ENCODE measurements at regions not wholly inside any gene's neighbourhood (a gene's known extent, or its start where the extent isn't known, plus 50 kb on each side); places are given as distances from the start of the nearest gene placed in this dataset.

- no peaks in the 10 kb centered on the region for H3K36me3 Mint-ChIP-seq
- no peak overlapping the region for H3K4me2 ChIP-seq
- H3K79me2 ChIP-seq (ENCODE audit: low read depth): no peaks in the 10 kb centered on the region
- no peak for TF ChIP-seq CTCF (IDR thresholded peaks at IDR 0.05)
- TF ChIP-seq EZH2phosphoT487 (IDR thresholded peaks at IDR 0.05): no peak
- no peak for TF ChIP-seq EZH2 (IDR thresholded peaks at IDR 0.05)
- H2AFZ ChIP-seq (replicated peaks): no peak overlapping the region
- no peak overlapping the region for H3K27ac ChIP-seq
- no peaks in the 10 kb centered on the region for H3K4me1 Mint-ChIP-seq
- DNase-seq (ENCODE audit: low spot score): no peak
- peaks cover 2% of the 10 kb centered on the region for H3K27me3 Mint-ChIP-seq (ENCODE audit: insufficient read depth, low read depth)
- no peak overlapping the region for H3K4me3 Mint-ChIP-seq
- no peaks in the 10 kb centered on the region for H3K9me3 Mint-ChIP-seq
- no peaks in the 10 kb centered on the region for H3F3A ChIP-seq (ENCODE audit: low read depth)
- H3K4me3 ChIP-seq: no peak overlapping the region
- no peaks in the 10 kb centered on the region for H3K9me3 ChIP-seq (ENCODE audit: low read depth)
- no peaks in the 10 kb centered on the region for H3K36me3 ChIP-seq
- H3K27me3 ChIP-seq: no peaks in the 10 kb centered on the region
- no peaks in the 10 kb centered on the region for H4K20me1 ChIP-seq (ENCODE audit: low read depth)
- H3K27ac Mint-ChIP-seq: no peak overlapping the region
- no peak overlapping the region for H3K9ac ChIP-seq
- H3K4me1 ChIP-seq: no peaks in the 10 kb centered on the region
Measured at GRCh38 chr14:62269204-62269603, 507.0 kb downstream of the SNAPC1 start.

- Mint-ChIP-seq H3K4me3 (no peak overlapping the region), H3K27ac (no peak overlapping the region), H3K36me3 (no peaks in the 10 kb centered on the region), H3K27me3 (ENCODE audit: insufficient read depth, low read depth) (peaks cover 2% of the 10 kb centered on the region), H3K9me3 (no peaks in the 10 kb centered on the region), H3K4me1 (no peaks in the 10 kb centered on the region)
- H3K9ac ChIP-seq: no peak overlapping the region
- no peaks in the 10 kb centered on the region for H3F3A ChIP-seq (ENCODE audit: low read depth)
- TF ChIP-seq CTCF (IDR thresholded peaks at IDR 0.05): no peak
- no peak for TF ChIP-seq EZH2 (IDR thresholded peaks at IDR 0.05)
- no peak for TF ChIP-seq EZH2phosphoT487 (IDR thresholded peaks at IDR 0.05)
- H3K36me3 ChIP-seq: no peaks in the 10 kb centered on the region
- H3K27me3 ChIP-seq: no peaks in the 10 kb centered on the region
- no peak overlapping the region for H3K4me2 ChIP-seq
- H3K4me3 ChIP-seq: no peak overlapping the region
- DNase-seq (ENCODE audit: low spot score): no peak
- no peaks in the 10 kb centered on the region for H3K79me2 ChIP-seq (ENCODE audit: low read depth)
- no peak overlapping the region for H3K27ac ChIP-seq
- no peaks in the 10 kb centered on the region for H3K4me1 ChIP-seq
- no peak overlapping the region for H2AFZ ChIP-seq (replicated peaks)
- H3K9me3 ChIP-seq (ENCODE audit: low read depth): no peaks in the 10 kb centered on the region
- no peaks in the 10 kb centered on the region for H4K20me1 ChIP-seq (ENCODE audit: low read depth)
Measured at GRCh38 chr14:62270236-62270635, 508.0 kb downstream of the SNAPC1 start.

- H2AFZ ChIP-seq (replicated peaks): no peak overlapping the region
- Mint-ChIP-seq H3K4me1 (no peaks in the 10 kb centered on the region), H3K36me3 (no peaks in the 10 kb centered on the region), H3K9me3 (no peaks in the 10 kb centered on the region), H3K27me3 (ENCODE audit: insufficient read depth, low read depth) (peaks cover 2% of the 10 kb centered on the region), H3K27ac (no peak overlapping the region), H3K4me3 (no peak overlapping the region)
- H3K4me1 ChIP-seq: peaks cover 24% of the 10 kb centered on the region
- peak; percentile 12 for DNase-seq (ENCODE audit: low spot score)
- H3K9me3 ChIP-seq (ENCODE audit: low read depth): no peaks in the 10 kb centered on the region
- no peaks in the 10 kb centered on the region for H3K36me3 ChIP-seq
- no peaks in the 10 kb centered on the region for H3K79me2 ChIP-seq (ENCODE audit: low read depth)
- TF ChIP-seq CTCF (IDR thresholded peaks at IDR 0.05) (no peak), EZH2 (IDR thresholded peaks at IDR 0.05) (no peak), EZH2phosphoT487 (IDR thresholded peaks at IDR 0.05) (no peak)
- H3K27ac ChIP-seq: peak overlapping the region; percentile 5
- H3K27me3 ChIP-seq: no peaks in the 10 kb centered on the region
- H3F3A ChIP-seq (ENCODE audit: low read depth): no peaks in the 10 kb centered on the region
- no peak overlapping the region for H3K4me3 ChIP-seq
- peak overlapping the region; percentile 11 for H3K4me2 ChIP-seq
- H3K9ac ChIP-seq: no peak overlapping the region
- H4K20me1 ChIP-seq (ENCODE audit: low read depth): no peaks in the 10 kb centered on the region
Measured at GRCh38 chr14:62280366-62280765, 518.1 kb downstream of the SNAPC1 start.

Measured in neural progenitor cell (in vitro differentiated cells).